ENCODE measurements at regions not wholly inside any gene's neighbourhood (a gene's known extent, or its start where the extent isn't known, plus 50 kb on each side); places are given as distances from the start of the nearest gene placed in this dataset.

DNA sequence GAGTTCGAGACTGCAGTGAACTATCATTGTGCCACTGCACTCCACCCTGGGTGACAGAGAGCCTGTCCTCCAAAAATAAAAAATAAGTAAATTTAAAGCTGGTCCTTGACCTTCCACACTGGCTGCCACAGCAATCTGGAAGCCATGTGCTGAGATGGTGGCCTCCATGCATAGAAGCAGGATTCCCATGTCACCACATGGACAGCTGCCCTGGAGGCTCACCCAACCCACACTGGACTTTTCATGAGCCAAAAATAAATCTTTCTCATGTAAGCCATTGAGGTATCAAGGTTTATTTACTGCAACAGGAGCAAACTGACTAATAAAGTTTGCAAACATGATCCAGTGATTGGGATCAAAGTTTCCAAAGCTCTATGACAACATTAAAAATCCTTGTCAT, 88.5 kb downstream of the SETD4 start:
- POLR2A ChIA-PET = no interaction called here

DNA sequence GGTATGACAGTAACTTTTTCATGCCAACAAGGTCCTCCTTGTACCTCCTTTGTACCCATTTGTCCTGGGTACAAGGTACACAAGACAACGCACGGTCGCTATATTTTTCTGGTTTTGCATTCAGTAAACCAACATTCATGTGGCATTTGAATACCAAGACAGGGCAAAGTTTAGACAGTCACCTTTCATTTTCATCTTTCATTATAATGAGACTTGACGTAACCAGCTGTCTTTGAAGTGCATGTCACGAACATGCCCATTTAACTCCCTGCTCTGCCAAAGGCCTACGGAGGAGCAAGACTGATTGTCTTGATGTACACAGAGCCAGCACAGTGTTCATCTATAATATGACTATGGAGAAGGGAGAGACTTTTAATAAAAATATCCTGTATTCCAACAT, 91.0 kb downstream of the SETD4 start:
- CTCF ChIA-PET (ENCODE audit: unreplicated experiment) = no interaction called here
- no TSS peak for BruUV-seq (replicated peaks)
- no peak for DNase-seq (ENCODE audit: low spot score)

More for the DNA sequence above, 88.5 kb downstream of the SETD4 start:
- H3K27ac ChIP-seq (ENCODE audit: low read depth, low read length, poor library complexity, severe bottlenecking) = no peak overlapping the region
- H3K4me3 ChIP-seq (ENCODE audit: low read depth, low read length, poor library complexity, severe bottlenecking) = no peak overlapping the region
- H3K9me3 ChIP-seq (ENCODE audit: low read length) = no peaks in the 10 kb centered on the region
- DNase-seq (ENCODE audit: low spot score) = no peak
- H2AFZ ChIP-seq (ENCODE audit: low read length) = no peak overlapping the region
- H3K79me2 ChIP-seq (ENCODE audit: insufficient read depth, low read depth, low read length) = no peaks in the 10 kb centered on the region
- H4K20me1 ChIP-seq (ENCODE audit: insufficient read depth, low read length) = no peaks in the 10 kb centered on the region
- no peaks in the 10 kb centered on the region for H3K4me1 ChIP-seq (ENCODE audit: insufficient read depth, low read length, poor library complexity, severe bottlenecking)
- no peaks in the 10 kb centered on the region for H3K9me2 ChIP-seq (ENCODE audit: insufficient read depth, low read length)
- H3K36me3 ChIP-seq (ENCODE audit: insufficient read depth, low read length) = no peaks in the 10 kb centered on the region
- TF ChIP-seq, protein P1, sequence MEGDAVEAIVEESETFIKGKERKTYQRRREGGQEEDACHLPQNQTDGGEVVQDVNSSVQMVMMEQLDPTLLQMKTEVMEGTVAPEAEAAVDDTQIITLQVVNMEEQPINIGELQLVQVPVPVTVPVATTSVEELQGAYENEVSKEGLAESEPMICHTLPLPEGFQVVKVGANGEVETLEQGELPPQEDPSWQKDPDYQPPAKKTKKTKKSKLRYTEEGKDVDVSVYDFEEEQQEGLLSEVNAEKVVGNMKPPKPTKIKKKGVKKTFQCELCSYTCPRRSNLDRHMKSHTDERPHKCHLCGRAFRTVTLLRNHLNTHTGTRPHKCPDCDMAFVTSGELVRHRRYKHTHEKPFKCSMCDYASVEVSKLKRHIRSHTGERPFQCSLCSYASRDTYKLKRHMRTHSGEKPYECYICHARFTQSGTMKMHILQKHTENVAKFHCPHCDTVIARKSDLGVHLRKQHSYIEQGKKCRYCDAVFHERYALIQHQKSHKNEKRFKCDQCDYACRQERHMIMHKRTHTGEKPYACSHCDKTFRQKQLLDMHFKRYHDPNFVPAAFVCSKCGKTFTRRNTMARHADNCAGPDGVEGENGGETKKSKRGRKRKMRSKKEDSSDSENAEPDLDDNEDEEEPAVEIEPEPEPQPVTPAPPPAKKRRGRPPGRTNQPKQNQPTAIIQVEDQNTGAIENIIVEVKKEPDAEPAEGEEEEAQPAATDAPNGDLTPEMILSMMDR (conservative IDR thresholded peaks at IDR 0.05; ENCODE audit: low read length) = no peak
- no peak for TF ChIP-seq EZH2phosphoT487 (IDR thresholded peaks at IDR 0.05; ENCODE audit: borderline replicate concordance, low read depth, low read length)
- CTCF ChIA-PET (ENCODE audit: unreplicated experiment) = no interaction called here
- BruUV-seq (replicated peaks) = no TSS peak
- H3K4me2 ChIP-seq (ENCODE audit: low read length) = no peak overlapping the region
- intact Hi-C loops (cut with micrococcal nuclease; ENCODE audit: unreplicated experiment) = no loop called here

DNA sequence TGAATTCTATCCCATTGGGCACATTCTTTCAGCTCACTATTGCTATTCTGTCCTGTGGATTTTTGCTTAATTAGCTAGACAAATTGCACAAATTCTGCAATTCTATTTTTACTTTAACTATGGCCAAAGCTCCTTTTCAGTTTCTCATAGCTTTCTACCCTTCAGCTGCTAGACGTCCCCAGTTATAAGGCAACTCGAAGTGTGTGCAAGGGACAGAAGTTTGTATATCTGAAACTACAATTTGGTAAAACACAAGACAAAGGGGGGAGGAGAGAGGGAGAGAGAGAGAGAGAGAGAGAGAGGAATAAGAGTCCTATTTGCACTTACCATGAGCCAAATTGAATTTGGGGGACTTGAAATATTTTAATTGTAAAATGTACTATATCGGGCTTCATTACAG, 91.8 kb downstream of the SETD4 start:
- Histone ChIP-seq H3K79me2 (ENCODE audit: insufficient read depth, low read depth, low read length) (no peaks in the 10 kb centered on the region), H3K27ac (ENCODE audit: low read depth, low read length, poor library complexity, severe bottlenecking) (no peak overlapping the region), H3K9me2 (ENCODE audit: insufficient read depth, low read length) (no peaks in the 10 kb centered on the region), H3K4me2 (ENCODE audit: low read length) (no peak overlapping the region), H2AFZ (ENCODE audit: low read length) (no peak overlapping the region), H4K20me1 (ENCODE audit: insufficient read depth, low read length) (no peaks in the 10 kb centered on the region), H3K4me1 (ENCODE audit: insufficient read depth, low read length, poor library complexity, severe bottlenecking) (no peaks in the 10 kb centered on the region), H3K4me3 (ENCODE audit: low read depth, low read length, poor library complexity, severe bottlenecking) (no peak overlapping the region), H3K36me3 (ENCODE audit: insufficient read depth, low read length) (no peaks in the 10 kb centered on the region), H3K9me3 (ENCODE audit: low read length) (no peaks in the 10 kb centered on the region)
- TF ChIP-seq EZH2phosphoT487 (IDR thresholded peaks at IDR 0.05; ENCODE audit: borderline replicate concordance, low read depth, low read length) = no peak
- TF ChIP-seq, protein P1 (conservative IDR thresholded peaks at IDR 0.05; ENCODE audit: low read length) = no peak
- ChIA-PET CTCF (ENCODE audit: unreplicated experiment) (no interaction called here), POLR2A (interaction anchor here (0.5 to 0.6 kb wide), 2 partner anchors 20 to 1974 kb away, joined by 3 to 6 read pairs; no protein-coding TSS in a partner anchor)
- intact Hi-C loops (cut with micrococcal nuclease; ENCODE audit: unreplicated experiment) = no loop called here
- BruUV-seq (replicated peaks) = no TSS peak
- DNase-seq (ENCODE audit: low spot score) = no peak

More for the DNA sequence above, 91.0 kb downstream of the SETD4 start:
- intact Hi-C loops (cut with micrococcal nuclease; ENCODE audit: unreplicated experiment) = no loop called here
- no peak overlapping the region for H3K4me3 ChIP-seq (ENCODE audit: low read depth, low read length, poor library complexity, severe bottlenecking)
- no peak overlapping the region for H3K27ac ChIP-seq (ENCODE audit: low read depth, low read length, poor library complexity, severe bottlenecking)
- no peaks in the 10 kb centered on the region for H4K20me1 ChIP-seq (ENCODE audit: insufficient read depth, low read length)
- H3K79me2 ChIP-seq (ENCODE audit: insufficient read depth, low read depth, low read length) = no peaks in the 10 kb centered on the region
- TF ChIP-seq EZH2phosphoT487 (IDR thresholded peaks at IDR 0.05; ENCODE audit: borderline replicate concordance, low read depth, low read length) = no peak
- TF ChIP-seq, protein P1 (conservative IDR thresholded peaks at IDR 0.05; ENCODE audit: low read length) = no peak
- no peaks in the 10 kb centered on the region for H3K9me3 ChIP-seq (ENCODE audit: low read length)
- no peaks in the 10 kb centered on the region for H3K36me3 ChIP-seq (ENCODE audit: insufficient read depth, low read length)
- no peaks in the 10 kb centered on the region for H3K4me1 ChIP-seq (ENCODE audit: insufficient read depth, low read length, poor library complexity, severe bottlenecking)
- H2AFZ ChIP-seq (ENCODE audit: low read length) = no peak overlapping the region
- no peaks in the 10 kb centered on the region for H3K9me2 ChIP-seq (ENCODE audit: insufficient read depth, low read length)
- POLR2A ChIA-PET = interaction anchor here (0.7 kb wide), 1 partner anchor 99 kb away, joined by 3 read pairs; no protein-coding TSS in a partner anchor
- H3K4me2 ChIP-seq (ENCODE audit: low read length) = no peak overlapping the region

All from OCI-LY7 (cell line).